GM19395 (cell line): ENCODE measurements at regions not wholly inside any gene's neighbourhood (a gene's known extent, or its start where the extent isn't known, plus 50 kb on each side); places are given as distances from the start of the nearest gene placed in this dataset.

Experiments
- ATAC-seq: cut with Tn5 transposase; IDR thresholded peaks from one replicate; pipeline ENCODE4 v1.9.1; 2021; ENCODE audit warnings: mild to moderate bottlenecking, moderate library complexity; ENCODE audit not compliant: unreplicated experiment

GRCh38 chr12:63266988-63267387 is 116.0 kb upstream of the AVPR1A start:
- no peak for ATAC-seq

GRCh38 chr12:63264629-63265028 is 113.6 kb upstream of the AVPR1A start:
- ATAC-seq, result no peak

- ATAC-seq, result no peak
Measured at GRCh38 chr12:63250486-63250885, 99.5 kb upstream of the AVPR1A start.

GRCh38 chr12:63238892-63239291 is 87.9 kb upstream of the AVPR1A start:
- ATAC-seq, result no peak

- no peak for ATAC-seq
Measured at GRCh38 chr12:63232896-63233295, 81.9 kb upstream of the AVPR1A start.

GRCh38 chr12:63228853-63229252 is 77.9 kb upstream of the AVPR1A start:
- ATAC-seq, result no peak

GRCh38 chr12:63226792-63227463 is 75.9 kb upstream of the AVPR1A start:
- ATAC-seq, result no peak

- no peak for ATAC-seq
Measured at GRCh38 chr12:63224396-63224795, 73.4 kb upstream of the AVPR1A start.

- no peak for ATAC-seq
Measured at GRCh38 chr12:63223128-63223527, 72.1 kb upstream of the AVPR1A start.

GRCh38 chr12:63222582-63222981 is 71.6 kb upstream of the AVPR1A start:
- ATAC-seq, result no peak

GRCh38 chr12:63220921-63221320 is 69.9 kb upstream of the AVPR1A start:
- ATAC-seq, result no peak

GRCh38 chr12:63212316-63212715 is 61.3 kb upstream of the AVPR1A start:
- no peak for ATAC-seq

GRCh38 chr12:63208956-63209355 is 58.0 kb upstream of the AVPR1A start:
- no peak for ATAC-seq

- no peak for ATAC-seq
Measured at GRCh38 chr12:63206909-63207308, 55.9 kb upstream of the AVPR1A start.

GRCh38 chr12:63206494-63206893 is 55.5 kb upstream of the AVPR1A start:
- ATAC-seq, result no peak
